Cortex of kidney (tissue), 1 donor: ENCODE measurements at regions not wholly inside any gene's neighbourhood (a gene's known extent, or its start where the extent isn't known, plus 50 kb on each side); places are given as distances from the start of the nearest gene placed in this dataset.

Experiments used
- DNase-seq: peaks from one replicate; lab custom pipeline; 2025; lab: John Stamatoyannopoulos, UW

- no peak for DNase-seq
Observed at GRCh38 chr2:177058747-177059146, 153.8 kb upstream of the HNRNPA3 start.

DNA sequence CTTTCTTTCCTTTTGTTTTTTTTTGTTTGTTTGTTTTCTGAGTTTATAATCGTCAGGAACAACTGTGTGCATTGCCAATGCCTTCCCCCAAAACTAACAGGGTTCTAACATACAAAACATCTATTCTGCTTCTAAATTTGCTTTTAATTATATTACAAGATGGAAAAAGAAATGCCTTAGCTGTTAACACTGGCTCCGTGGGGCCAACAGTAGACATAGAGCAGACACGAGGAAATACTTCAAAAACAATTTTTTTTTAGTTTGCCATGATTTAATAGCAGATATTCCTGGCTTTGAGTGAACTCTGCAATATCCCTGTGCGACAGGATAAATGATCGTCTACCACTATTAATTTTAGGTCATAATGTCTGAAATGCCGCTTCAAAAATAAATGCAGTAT, 153.3 kb upstream of the HNRNPA3 start:
- no peak for DNase-seq

- DNase-seq: no peak
Observed at GRCh38 chr2:177063331-177063730, 149.3 kb upstream of the HNRNPA3 start.

- DNase-seq: no peak
Observed at GRCh38 chr2:177064422-177064821, 148.2 kb upstream of the HNRNPA3 start.

GRCh38 chr2:177068967-177069366, 143.6 kb upstream of the HNRNPA3 start:
- DNase-seq: no peak

DNA sequence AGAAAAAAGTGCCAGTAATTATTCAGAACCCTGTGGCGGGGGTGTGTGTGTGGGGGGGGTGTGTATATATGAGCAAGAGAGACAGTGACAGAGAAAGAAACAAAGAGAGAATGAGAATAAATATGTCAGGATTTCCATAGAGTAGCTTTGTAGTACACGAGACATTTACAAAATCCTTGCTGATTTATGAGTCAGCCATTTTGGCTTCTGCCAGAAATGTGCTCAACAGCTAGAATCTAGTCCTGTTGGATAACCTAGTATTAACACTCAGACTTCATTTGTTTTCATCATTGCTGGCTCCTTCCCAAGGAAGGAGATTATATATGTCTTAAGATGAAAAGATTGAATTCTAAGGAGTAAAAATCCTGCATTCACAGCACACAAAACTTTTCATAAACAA, 140.5 kb upstream of the HNRNPA3 start:
- DNase-seq: no peak

- DNase-seq: no peak
Observed at GRCh38 chr2:177073611-177074010, 139.0 kb upstream of the HNRNPA3 start.

DNA sequence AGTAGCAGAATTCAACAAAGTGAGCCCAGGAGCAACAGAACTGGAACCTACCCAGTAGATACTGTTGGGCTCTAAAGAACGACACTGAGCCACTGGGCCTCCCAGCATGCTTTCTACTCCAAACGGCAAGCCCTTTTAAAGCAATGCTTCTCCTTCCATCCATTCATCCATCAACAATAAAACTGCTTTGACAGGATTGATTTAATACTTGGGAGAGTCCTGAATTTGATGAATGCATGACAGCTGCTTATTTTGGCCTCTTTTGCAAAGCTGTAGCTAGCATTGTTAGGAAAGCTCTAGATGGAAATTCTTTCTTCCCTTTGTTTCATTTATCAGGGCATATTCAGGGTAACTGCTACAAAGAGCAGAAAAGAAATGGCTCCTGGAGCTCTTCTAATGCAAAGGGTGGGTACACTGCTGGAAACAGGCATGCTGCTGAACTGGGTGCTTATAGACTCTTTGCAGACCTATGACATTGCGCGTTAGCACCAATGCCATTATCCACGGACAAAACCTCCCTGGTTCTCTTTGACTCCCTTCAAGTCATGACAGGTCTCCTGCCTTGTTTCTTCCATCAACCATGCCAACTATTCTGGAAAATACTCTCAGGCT, 138.4 kb upstream of the HNRNPA3 start:
- DNase-seq: no peak

- no peak for DNase-seq
Observed at GRCh38 chr2:177075254-177075653, 137.3 kb upstream of the HNRNPA3 start.

DNA sequence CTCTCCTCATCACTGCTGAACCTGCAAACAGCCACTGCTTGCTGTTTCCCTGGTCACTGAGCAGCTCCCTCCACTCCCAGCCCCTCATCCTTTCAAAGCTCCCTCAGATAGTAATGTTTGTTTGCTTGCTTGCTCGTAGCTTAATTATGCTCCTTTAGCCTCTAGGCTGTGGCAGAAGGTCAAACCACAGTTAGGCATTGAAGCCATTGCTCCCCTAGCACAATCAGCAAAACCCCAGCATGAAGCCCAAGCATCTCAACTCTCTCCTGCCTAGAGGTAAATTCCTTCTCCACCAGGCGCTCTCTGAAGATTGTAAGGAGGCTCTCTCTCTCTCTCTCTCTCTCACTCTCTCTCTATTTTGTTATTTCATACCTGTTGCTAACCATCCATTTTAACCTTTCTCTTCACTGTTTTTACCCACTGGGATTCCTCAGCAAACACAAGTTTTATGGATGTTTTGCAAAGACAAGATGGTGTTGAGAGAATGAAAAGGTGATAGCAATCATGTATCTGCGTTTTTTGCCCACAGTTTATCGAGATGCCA, 135.9 kb upstream of the HNRNPA3 start:
- no peak for DNase-seq

- DNase-seq: no peak
Observed at GRCh38 chr2:177077778-177078177, 134.8 kb upstream of the HNRNPA3 start.

DNA sequence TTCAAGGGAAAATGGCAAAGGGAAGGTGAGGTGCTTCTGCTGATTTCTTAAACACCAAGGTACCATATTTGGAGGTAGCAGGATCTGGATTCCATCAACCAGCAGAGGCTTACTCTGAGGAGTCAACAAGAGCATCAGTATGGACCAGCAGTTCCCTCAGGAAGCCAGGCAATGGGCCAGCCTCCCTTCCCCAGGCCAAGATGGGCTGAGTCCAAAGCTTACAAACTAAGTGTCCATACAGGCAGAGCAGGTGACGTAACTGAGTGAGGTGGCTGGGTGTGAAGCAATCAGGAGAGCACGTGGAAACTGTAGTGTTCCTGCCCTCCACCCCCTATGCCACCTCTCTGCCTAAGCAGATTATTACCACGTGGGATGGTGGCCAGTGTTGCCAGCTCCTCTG, 134.2 kb upstream of the HNRNPA3 start:
- DNase-seq: no peak

DNA sequence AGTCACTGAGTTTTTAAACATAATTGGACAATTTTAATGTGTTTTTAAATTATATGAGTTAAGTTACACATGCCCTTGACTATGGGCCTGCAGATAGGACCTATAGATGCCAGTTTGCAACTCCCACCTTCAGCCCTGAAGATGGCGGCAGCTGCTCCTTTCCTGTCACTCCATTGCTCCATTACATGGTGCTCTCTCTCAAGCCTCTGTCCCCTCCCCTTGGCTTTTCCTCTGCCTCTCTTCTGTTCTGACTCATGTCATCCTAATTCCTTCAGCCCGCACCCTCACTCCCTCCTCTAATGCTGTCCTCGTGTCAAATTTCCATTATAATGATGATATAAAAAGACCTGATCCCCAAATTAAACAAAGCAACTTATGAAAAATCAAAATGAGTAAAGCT, 133.7 kb upstream of the HNRNPA3 start:
- DNase-seq: no peak

DNA sequence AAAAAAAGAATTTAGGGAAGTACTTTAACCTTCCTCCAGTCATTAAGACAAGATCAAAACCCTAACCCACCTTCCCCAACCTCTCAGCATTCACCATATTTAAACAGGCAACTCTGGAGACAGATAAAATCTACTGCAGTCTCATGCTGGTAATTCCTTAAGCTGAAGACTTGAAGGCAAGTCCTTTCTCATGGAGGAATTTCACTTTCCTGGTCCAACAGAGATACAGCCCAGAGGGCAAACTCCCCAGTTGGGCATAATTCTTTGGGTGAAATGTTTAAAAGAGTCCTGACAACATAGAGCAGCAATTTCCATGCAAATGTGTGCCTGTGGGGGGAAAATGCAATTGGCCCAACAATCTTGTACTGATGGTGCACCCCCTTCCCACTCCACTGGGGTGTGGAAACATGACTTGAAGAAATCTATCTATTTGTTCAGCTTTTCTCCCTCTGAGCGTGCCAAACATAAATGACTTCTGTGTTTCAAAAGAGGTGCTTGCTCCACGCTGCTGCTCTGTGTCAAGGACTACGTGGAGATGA, 131.8 kb upstream of the HNRNPA3 start:
- DNase-seq: no peak

GRCh38 chr2:177084607-177085006, 128.0 kb upstream of the HNRNPA3 start:
- DNase-seq: no peak

DNA sequence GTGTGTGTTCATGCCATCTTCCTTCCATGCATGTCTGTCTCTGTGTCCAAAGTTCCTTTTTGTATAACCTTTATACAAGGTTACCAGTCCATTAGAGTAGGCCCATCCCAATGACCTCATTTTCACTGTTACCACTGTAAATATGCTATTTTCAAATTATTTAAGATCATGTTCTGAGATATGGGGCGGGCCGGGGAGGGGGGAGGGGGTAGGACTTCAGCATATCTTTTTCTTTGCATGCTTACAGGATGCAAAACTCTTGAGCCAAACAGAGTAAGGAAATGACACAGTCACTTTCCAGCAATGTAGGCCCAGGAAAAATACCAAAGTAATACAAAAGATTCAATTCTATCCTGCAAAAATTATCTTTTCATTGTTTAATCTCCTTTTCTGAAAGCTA, 124.1 kb upstream of the HNRNPA3 start:
- no peak for DNase-seq

GRCh38 chr2:177090967-177091366, 121.6 kb upstream of the HNRNPA3 start:
- no peak for DNase-seq

DNA sequence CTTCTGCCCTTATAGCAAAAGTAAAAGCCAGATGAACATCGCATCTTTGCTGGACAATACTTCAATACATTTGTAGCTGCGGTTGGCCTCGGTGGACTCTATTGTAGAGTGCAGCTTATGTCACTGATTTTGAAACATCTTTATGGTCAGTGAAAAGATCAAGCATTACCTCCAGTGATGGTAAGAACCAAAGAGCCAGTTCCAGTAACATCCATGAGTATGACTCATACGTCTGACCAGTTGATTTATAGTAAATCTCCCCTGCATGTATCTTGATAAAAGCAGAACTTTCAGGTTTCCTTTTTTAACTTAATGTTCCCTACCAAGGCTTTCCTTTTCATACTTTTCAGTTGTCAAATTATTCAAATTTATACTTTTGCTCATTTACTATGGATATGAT, 119.2 kb upstream of the HNRNPA3 start:
- no peak for DNase-seq

- DNase-seq: no peak
Observed at GRCh38 chr2:177098001-177098613, 114.5 kb upstream of the HNRNPA3 start.

GRCh38 chr2:177101930-177102329, 110.7 kb upstream of the HNRNPA3 start:
- no peak for DNase-seq

DNA sequence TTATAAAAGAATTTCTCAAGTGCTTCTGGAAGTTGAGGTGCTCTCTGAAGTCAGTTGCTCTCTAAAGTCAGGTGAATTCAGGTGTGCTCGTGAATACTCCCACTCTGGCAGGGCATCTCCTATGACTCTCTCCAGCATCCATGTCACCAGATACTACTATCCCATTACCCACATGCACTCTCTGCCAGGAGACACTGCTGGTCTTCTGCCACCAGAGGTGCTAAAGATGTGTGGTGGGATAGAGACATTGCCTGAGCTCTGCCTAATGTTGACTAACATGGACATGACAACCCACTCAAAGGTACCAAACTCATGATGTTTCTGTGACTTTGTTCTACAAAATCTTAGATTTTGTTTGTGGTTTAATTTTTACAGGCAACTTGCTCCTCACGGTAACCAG, 106.4 kb upstream of the HNRNPA3 start:
- no peak for DNase-seq

DNA sequence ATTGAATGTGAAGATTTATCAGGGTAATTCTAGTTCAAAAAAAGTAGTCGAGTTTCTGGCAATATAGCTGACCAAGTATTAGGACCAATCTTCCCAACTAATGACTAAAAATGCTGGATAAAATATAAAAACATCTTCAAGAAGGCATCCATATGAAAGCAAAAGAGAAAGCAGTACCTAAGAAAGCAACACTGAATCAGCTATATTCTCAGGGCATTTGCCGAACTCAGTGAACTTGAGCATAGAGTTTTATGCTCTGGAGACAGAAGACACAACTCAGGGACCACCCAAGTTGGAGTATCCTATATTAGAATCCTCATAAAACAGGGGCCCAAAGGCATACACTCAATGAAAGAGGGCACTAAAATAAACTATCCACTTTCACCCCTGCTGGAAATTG, 103.7 kb upstream of the HNRNPA3 start:
- no peak for DNase-seq

DNA sequence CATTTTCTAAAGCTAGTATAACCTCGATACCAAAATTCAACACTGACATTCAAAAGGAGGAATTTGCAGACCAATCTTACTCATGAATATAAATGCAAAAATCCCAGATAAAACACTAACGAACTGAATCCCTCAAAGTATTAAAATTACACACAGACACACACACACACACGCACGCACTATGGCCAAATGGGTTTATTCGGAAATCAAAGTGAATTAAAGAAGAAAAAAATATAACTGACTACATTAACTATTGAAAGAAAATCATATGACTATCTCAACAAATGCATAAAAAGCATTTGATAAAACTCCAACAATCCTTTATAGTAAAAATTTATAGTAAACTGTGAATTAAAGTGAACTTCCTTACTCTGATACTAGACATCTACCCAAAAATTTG, 97.9 kb upstream of the HNRNPA3 start:
- DNase-seq: no peak

GRCh38 chr2:177117755-177118154, 94.8 kb upstream of the HNRNPA3 start:
- DNase-seq: no peak
